ENCODE measurements at regions not wholly inside any gene's neighbourhood (a gene's known extent, or its start where the extent isn't known, plus 50 kb on each side); places are given as distances from the start of the nearest gene placed in this dataset.
"Not testable (repeated sequence)": the region's sequence is repeated elsewhere in the genome, so short reads cannot be mapped to it uniquely, and the experiment has no call there.

GRCh38 chr6:26720663-26721218 is 61.2 kb upstream of the ZNF322 start:
- H3K4me1 ChIP-seq (ENCODE audit: control insufficient read depth, insufficient read depth, low read length); H3K27me3 ChIP-seq (ENCODE audit: control insufficient read depth, insufficient read depth, low read length); H3K9me3 ChIP-seq (ENCODE audit: control insufficient read depth, low read length); H3K9ac ChIP-seq (ENCODE audit: low read length); H3K4me3 ChIP-seq (ENCODE audit: low read length); H3K36me3 ChIP-seq (ENCODE audit: control insufficient read depth, insufficient read depth, low read length): not testable (repeated sequence)

GRCh38 chr6:26730019-26730766 is 70.6 kb upstream of the ZNF322 start:
- H3K9me3 ChIP-seq (ENCODE audit: control insufficient read depth, low read length); H3K4me3 ChIP-seq (ENCODE audit: low read length); H3K36me3 ChIP-seq (ENCODE audit: control insufficient read depth, insufficient read depth, low read length): not testable (repeated sequence)

DNA sequence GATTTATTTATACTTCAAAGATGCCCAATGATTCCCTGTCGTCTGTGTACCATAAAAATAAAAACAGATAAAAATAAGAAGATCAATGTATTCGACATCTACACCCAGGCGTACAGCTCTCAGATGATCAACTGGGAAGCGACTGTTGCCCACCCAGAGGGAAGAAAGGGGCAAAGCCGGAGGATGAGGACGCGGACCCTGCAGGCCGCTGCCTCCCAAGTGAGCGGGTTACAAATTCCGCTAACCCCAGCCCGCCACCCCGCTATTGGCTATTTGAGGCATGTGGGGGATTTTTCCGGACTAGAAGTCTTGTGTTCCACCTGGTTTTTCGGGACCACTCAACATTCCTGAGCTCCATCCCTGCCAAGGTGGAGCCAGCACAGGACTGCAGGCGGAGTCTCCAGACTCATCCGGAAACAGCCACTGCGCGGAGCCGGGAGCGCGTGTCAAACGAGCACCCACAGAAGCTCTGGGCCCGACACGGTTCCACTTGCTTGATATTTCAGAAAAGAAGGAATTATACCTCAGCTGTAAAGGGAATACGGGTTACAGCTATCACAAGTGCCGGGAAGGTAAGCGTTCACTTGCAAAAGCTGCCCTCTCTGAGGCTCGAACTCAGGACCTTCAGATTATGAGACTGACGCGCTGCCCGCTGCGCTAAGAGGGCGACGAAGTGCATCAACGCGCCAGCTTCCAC is 75.4 kb upstream of the ZNF322 start:
- not testable (repeated sequence) for H3K9me3 ChIP-seq (ENCODE audit: control insufficient read depth, low read length); H3K27me3 ChIP-seq (ENCODE audit: control insufficient read depth, insufficient read depth, low read length); H3K9ac ChIP-seq (ENCODE audit: low read length); H3K36me3 ChIP-seq (ENCODE audit: control insufficient read depth, insufficient read depth, low read length); H3K4me3 ChIP-seq (ENCODE audit: low read length); H3K4me1 ChIP-seq (ENCODE audit: control insufficient read depth, insufficient read depth, low read length)

More at GRCh38 chr6:26730019-26730766, 70.6 kb upstream of the ZNF322 start:
- H3K4me1 ChIP-seq (ENCODE audit: control insufficient read depth, insufficient read depth, low read length); H3K9ac ChIP-seq (ENCODE audit: low read length); H3K27me3 ChIP-seq (ENCODE audit: control insufficient read depth, insufficient read depth, low read length): not testable (repeated sequence)

- Histone ChIP-seq H3K9me3 (ENCODE audit: control insufficient read depth, low read length) (no peaks in the 10 kb centered on the region), H3K4me3 (ENCODE audit: low read length) (no peak overlapping the region), H3K36me3 (ENCODE audit: control insufficient read depth, insufficient read depth, low read length) (no peaks in the 10 kb centered on the region), H3K27me3 (ENCODE audit: control insufficient read depth, insufficient read depth, low read length) (peaks cover 16% of the 10 kb centered on the region), H3K9ac (ENCODE audit: low read length) (no peak overlapping the region), H3K4me1 (ENCODE audit: control insufficient read depth, insufficient read depth, low read length) (no peaks in the 10 kb centered on the region)
Measured at GRCh38 chr6:26739811-26740210, 80.3 kb upstream of the ZNF322 start.

GRCh38 chr6:26743157-26743821 is 83.7 kb upstream of the ZNF322 start:
- no peaks in the 10 kb centered on the region for H3K4me1 ChIP-seq (ENCODE audit: control insufficient read depth, insufficient read depth, low read length)
- H3K36me3 ChIP-seq (ENCODE audit: control insufficient read depth, insufficient read depth, low read length): no peaks in the 10 kb centered on the region
- H3K9ac ChIP-seq (ENCODE audit: low read length): no peak overlapping the region
- no peaks in the 10 kb centered on the region for H3K9me3 ChIP-seq (ENCODE audit: control insufficient read depth, low read length)
- H3K27me3 ChIP-seq (ENCODE audit: control insufficient read depth, insufficient read depth, low read length): peaks cover 29% of the 10 kb centered on the region
- no peak overlapping the region for H3K4me3 ChIP-seq (ENCODE audit: low read length)

DNA sequence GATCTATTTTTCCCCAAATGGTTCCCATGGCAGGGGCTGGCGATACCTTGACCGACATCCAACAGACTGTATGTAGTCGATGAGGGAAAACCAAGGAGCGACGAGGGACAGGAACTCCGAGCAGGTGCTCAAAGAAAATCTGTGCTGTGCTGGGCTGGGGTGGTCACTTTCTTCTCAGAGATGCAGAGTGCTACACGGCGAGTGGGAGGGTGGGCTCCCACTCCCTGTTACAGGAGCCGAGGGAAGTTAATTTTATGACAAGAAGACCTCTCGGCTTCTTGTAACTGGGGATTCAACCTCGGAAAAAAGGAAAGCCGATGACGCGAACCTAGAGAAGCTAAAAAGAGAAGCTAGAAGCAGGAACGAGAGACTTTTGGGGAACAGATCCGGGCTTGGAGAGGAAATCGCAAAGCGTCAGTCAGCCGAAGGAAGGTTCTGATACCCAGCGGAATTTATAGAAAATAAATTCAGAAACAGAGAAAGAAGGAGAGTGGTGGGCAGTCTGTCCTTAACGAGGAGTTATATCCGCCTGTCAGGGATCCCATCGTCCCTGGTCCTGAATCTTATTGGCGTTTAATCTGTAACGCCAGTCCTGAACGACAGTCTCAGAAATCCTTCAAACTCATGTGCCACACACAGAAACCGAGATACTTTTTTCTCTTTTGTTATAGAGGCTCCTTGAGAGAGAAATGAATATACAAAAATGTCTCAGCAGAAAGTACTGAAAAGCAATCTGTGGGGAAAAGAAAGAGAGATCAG is 84.6 kb upstream of the ZNF322 start:
- no peaks in the 10 kb centered on the region for H3K9me3 ChIP-seq (ENCODE audit: control insufficient read depth, low read length)
- H3K4me3 ChIP-seq (ENCODE audit: low read length): no peak overlapping the region
- no peak overlapping the region for H3K9ac ChIP-seq (ENCODE audit: low read length)
- no peaks in the 10 kb centered on the region for H3K4me1 ChIP-seq (ENCODE audit: control insufficient read depth, insufficient read depth, low read length)
- H3K36me3 ChIP-seq (ENCODE audit: control insufficient read depth, insufficient read depth, low read length): no peaks in the 10 kb centered on the region
- H3K27me3 ChIP-seq (ENCODE audit: control insufficient read depth, insufficient read depth, low read length): peaks cover 29% of the 10 kb centered on the region

DNA sequence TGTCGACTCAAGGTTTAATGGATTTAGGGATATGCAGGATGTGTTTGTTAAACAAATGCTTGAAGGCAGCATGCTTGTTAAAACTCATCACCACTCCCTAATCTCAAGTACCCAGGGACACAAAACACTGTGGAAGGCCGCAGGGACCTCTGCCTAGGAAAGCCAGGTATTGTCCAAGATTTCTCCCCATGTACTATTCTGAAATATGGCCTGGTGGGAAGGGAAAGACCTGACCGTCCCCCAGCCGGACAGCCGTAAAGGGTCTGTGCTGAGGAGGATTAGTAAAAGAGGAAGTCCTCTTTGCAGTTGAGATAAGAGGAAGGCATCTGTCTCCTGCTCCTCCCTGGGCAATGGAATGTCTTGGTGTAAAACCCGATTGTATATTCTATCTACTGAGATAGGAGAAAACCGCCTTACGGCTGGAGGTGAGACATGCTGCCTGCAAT is 85.3 kb upstream of the ZNF322 start:
- H3K4me1 ChIP-seq (ENCODE audit: control insufficient read depth, insufficient read depth, low read length); H3K9ac ChIP-seq (ENCODE audit: low read length); H3K4me3 ChIP-seq (ENCODE audit: low read length); H3K9me3 ChIP-seq (ENCODE audit: control insufficient read depth, low read length); H3K36me3 ChIP-seq (ENCODE audit: control insufficient read depth, insufficient read depth, low read length): not testable (repeated sequence)
- peaks cover 29% of the 10 kb centered on the region for H3K27me3 ChIP-seq (ENCODE audit: control insufficient read depth, insufficient read depth, low read length)

DNA sequence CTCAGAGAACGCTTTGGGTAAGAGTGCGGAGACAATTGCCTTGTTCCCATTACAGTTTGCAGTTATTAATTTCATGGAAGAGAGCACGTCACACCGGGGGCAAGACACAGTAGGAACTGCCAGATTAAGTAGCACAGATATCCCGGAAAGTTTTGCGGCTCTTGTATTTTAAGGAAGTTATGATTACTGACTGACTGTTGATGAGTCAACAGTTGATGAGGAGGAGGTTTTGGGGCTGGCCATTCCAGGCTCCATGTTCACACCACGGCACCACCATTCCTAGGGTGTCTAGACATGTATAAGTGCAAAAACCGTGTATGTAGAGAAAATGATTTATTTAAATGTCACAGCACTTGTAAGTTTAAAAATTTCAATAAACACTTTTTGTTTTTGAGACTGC is 86.4 kb upstream of the ZNF322 start:
- not testable (repeated sequence) for H3K4me1 ChIP-seq (ENCODE audit: control insufficient read depth, insufficient read depth, low read length); H3K4me3 ChIP-seq (ENCODE audit: low read length); H3K9me3 ChIP-seq (ENCODE audit: control insufficient read depth, low read length); H3K9ac ChIP-seq (ENCODE audit: low read length); H3K36me3 ChIP-seq (ENCODE audit: control insufficient read depth, insufficient read depth, low read length)
- peaks cover 29% of the 10 kb centered on the region for H3K27me3 ChIP-seq (ENCODE audit: control insufficient read depth, insufficient read depth, low read length)

- H3K9ac ChIP-seq (ENCODE audit: low read length); H3K36me3 ChIP-seq (ENCODE audit: control insufficient read depth, insufficient read depth, low read length); H3K9me3 ChIP-seq (ENCODE audit: control insufficient read depth, low read length); H3K4me3 ChIP-seq (ENCODE audit: low read length); H3K4me1 ChIP-seq (ENCODE audit: control insufficient read depth, insufficient read depth, low read length): not testable (repeated sequence)
- peaks cover 18% of the 10 kb centered on the region for H3K27me3 ChIP-seq (ENCODE audit: control insufficient read depth, insufficient read depth, low read length)
Measured at GRCh38 chr6:26749126-26749758, 89.7 kb upstream of the ZNF322 start.

DNA sequence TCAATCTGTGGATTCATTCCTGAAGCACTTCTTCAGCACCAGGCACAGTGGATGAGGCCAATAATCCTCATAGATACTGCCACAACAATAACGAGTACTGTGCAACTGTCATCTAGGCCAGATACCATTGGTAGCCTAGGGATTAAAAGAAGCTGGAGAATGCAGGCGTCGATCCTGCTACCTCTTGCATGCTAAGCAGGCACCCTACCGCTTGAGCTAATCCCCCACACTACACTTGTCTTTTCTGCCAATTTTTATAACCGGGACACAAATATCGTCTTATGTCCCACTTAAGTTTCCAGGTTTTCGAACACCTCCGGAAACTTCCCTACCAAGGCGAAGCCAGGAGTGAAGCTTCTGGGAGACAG is 90.2 kb upstream of the ZNF322 start:
- not testable (repeated sequence) for H3K9me3 ChIP-seq (ENCODE audit: control insufficient read depth, low read length); H3K9ac ChIP-seq (ENCODE audit: low read length); H3K4me3 ChIP-seq (ENCODE audit: low read length); H3K4me1 ChIP-seq (ENCODE audit: control insufficient read depth, insufficient read depth, low read length); H3K36me3 ChIP-seq (ENCODE audit: control insufficient read depth, insufficient read depth, low read length)
- peaks cover 20% of the 10 kb centered on the region for H3K27me3 ChIP-seq (ENCODE audit: control insufficient read depth, insufficient read depth, low read length)

GRCh38 chr6:26754212-26754611 is 94.7 kb upstream of the ZNF322 start:
- Histone ChIP-seq H3K27me3 (ENCODE audit: control insufficient read depth, insufficient read depth, low read length) (peaks cover 9% of the 10 kb centered on the region), H3K9me3 (ENCODE audit: control insufficient read depth, low read length) (no peaks in the 10 kb centered on the region), H3K9ac (ENCODE audit: low read length) (no peak overlapping the region), H3K36me3 (ENCODE audit: control insufficient read depth, insufficient read depth, low read length) (no peaks in the 10 kb centered on the region), H3K4me1 (ENCODE audit: control insufficient read depth, insufficient read depth, low read length) (no peaks in the 10 kb centered on the region), H3K4me3 (ENCODE audit: low read length) (no peak overlapping the region)
